Activated T-cell treated with anti-CD3 and anti-CD28 coated beads for 4 hours (primary cell): ENCODE measurements at regions not wholly inside any gene's neighbourhood (a gene's known extent, or its start where the extent isn't known, plus 50 kb on each side); places are given as distances from the start of the nearest gene placed in this dataset.

ENCODE experiments used
- DNase-seq: peaks from one replicate; pipeline ENCODE4 v3.0.0-alpha.2; 2020

- no peak for DNase-seq
Measured at GRCh38 chr10:130372222-130372621, 236.0 kb downstream of the GLRX3 start.

- no peak for DNase-seq
Measured at GRCh38 chr10:130372866-130373265, 236.7 kb downstream of the GLRX3 start.

- DNase-seq: no peak
Measured at GRCh38 chr10:130377986-130378540, 241.9 kb downstream of the GLRX3 start.

- no peak for DNase-seq
Measured at GRCh38 chr10:130378556-130379400, 242.6 kb downstream of the GLRX3 start.

- DNase-seq: no peak
Measured at GRCh38 chr10:130380056-130380455, 243.9 kb downstream of the GLRX3 start.

GRCh38 chr10:130382031-130382430 lies 245.8 kb downstream of the GLRX3 start:
- DNase-seq: no peak

- DNase-seq: no peak
Measured at GRCh38 chr10:130387936-130388580, 251.9 kb downstream of the GLRX3 start.

- DNase-seq: no peak
Measured at GRCh38 chr10:130388746-130389145, 252.6 kb downstream of the GLRX3 start.

GRCh38 chr10:130389906-130390305 lies 253.7 kb downstream of the GLRX3 start:
- no peak for DNase-seq

- no peak for DNase-seq
Measured at GRCh38 chr10:130392031-130392430, 255.8 kb downstream of the GLRX3 start.

GRCh38 chr10:130393342-130393741 lies 257.2 kb downstream of the GLRX3 start:
- no peak for DNase-seq

- no peak for DNase-seq
Measured at GRCh38 chr10:130394832-130395231, 258.6 kb downstream of the GLRX3 start.

- DNase-seq: no peak
Measured at GRCh38 chr10:130395248-130395936, 259.2 kb downstream of the GLRX3 start.

- DNase-seq: no peak
Measured at GRCh38 chr10:130396044-130396443, 259.9 kb downstream of the GLRX3 start.

GRCh38 chr10:130398090-130398994 lies 262.2 kb downstream of the GLRX3 start:
- DNase-seq: no peak

- DNase-seq: no peak
Measured at GRCh38 chr10:130399425-130399950, 263.3 kb downstream of the GLRX3 start.

- no peak for DNase-seq
Measured at GRCh38 chr10:130400890-130401289, 264.7 kb downstream of the GLRX3 start.

GRCh38 chr10:130401860-130402765 lies 265.9 kb downstream of the GLRX3 start:
- DNase-seq: no peak

GRCh38 chr10:130403153-130404075 lies 267.2 kb downstream of the GLRX3 start:
- no peak for DNase-seq
